BE2C (cell line): ENCODE measurements at regions not wholly inside any gene's neighbourhood (a gene's known extent, or its start where the extent isn't known, plus 50 kb on each side); places are given as distances from the start of the nearest gene placed in this dataset.

Experiments used
- DNase-seq: peaks from one replicate; pipeline ENCODE4 v3.0.0-alpha.2; 2020
- H3K27me3 ChIP-seq: fragments of 250-450 bp; sonication (Bioruptor Pico); 2 replicates; pipeline ENCODE4 v1.5.1; 2020; ENCODE audit warnings: mild to moderate bottlenecking
- H3K36me3 ChIP-seq: fragments of 250-450 bp; sonication (Bioruptor Pico); 2 replicates; pipeline ENCODE4 v1.5.1; 2020; ENCODE audit warnings: mild to moderate bottlenecking
- H3K4me1 ChIP-seq: fragments of 250-450 bp; sonication (Bioruptor Pico); 2 replicates; pipeline ENCODE4 v1.5.1; 2020
- H3K4me3 ChIP-seq: 2 replicates; pipeline ENCODE4 v1.5.1; 2011; ENCODE audit warnings: low read depth, low read length
- H3K9me3 ChIP-seq: fragments of 250-450 bp; sonication (Bioruptor Pico); 2 replicates; pipeline ENCODE4 v1.5.1; 2020
- CTCF ChIP-seq: IDR thresholded peaks from 2 replicates; pipeline ENCODE4 v1.5.1; 2012; ENCODE audit warnings: mild to moderate bottlenecking, low read depth, low read length

DNA sequence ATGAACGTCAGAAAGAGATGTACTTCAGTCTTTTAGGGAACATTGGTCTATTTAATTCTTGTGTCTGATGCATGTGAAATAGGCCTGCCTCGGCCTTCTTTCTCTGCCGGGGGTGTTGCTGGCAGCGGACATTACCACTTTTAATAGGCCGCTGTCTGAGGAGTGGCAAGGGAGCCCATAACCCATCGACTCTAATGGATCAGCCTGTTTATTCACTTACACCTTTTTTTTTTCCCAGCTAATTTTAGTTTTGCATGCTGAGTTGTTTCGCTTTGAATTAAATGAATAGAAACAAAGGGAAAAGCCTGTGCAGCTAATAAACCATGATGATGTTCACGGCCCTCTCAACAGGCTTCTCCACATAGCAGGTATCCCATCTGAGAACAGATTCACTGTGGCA, 78.4 kb downstream of the KCTD15 start:
- no peak for DNase-seq
- no peak for TF ChIP-seq CTCF
- Histone ChIP-seq H3K4me3 (no peak overlapping the region), H3K27me3 (no peaks in the 10 kb centered on the region), H3K36me3 (no peaks in the 10 kb centered on the region), H3K4me1 (peaks cover 6% of the 10 kb centered on the region; the same call in 1 of the 2 replicates), H3K9me3 (no peaks in the 10 kb centered on the region)

DNA sequence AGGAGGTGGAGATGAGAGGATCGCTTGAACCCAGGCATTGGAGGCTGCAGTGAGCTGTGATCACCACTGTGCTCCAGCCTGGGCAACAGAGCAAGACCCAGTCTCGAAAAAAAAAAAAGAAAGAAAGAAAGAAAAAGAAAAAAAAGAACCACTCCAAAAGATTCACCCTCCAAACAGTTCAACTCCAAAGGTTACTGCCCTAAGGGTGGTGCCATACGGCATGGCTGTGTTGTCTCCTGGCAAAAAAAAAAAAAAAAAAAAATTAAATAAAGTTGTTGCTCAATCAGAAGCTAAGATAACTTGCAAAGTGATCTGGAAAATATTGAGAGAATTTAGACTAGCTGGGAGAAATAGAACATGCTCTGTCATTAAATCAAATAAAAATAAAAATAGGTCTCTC, 79.5 kb downstream of the KCTD15 start:
- no peak for TF ChIP-seq CTCF
- no peak overlapping the region for H3K4me3 ChIP-seq
- H3K4me1 ChIP-seq, result peaks cover 7% of the 10 kb centered on the region; the same call in 1 of the 2 replicates
- no peaks in the 10 kb centered on the region for H3K9me3 ChIP-seq
- DNase-seq, result no peak
- no peaks in the 10 kb centered on the region for H3K36me3 ChIP-seq
- no peaks in the 10 kb centered on the region for H3K27me3 ChIP-seq

DNA sequence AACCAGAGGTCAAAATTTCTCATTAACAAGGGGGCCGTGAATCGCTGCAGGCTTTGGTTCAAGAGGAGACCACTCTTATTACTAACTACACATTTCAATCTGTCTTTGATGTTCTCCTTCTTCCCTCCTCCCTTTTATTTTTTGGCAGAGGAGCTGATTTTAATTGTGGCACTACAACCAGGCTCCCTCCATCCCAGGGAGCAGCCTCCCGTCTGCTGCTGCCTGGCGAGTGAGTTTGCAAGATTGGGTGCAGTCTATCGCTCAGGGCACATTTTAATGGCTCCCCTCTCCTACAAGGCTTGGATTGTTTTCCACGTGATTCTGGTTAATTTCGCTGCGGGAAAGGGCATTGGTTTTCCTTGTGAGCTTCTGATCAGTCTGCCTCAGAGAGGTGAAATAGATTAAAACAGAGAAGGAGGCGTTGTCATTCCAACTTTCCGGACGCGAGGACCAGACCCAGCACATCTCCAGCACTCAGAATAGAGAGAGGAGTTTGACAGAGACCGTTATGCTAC, 81.4 kb downstream of the KCTD15 start:
- no peak for DNase-seq
- Histone ChIP-seq H3K27me3 (no peaks in the 10 kb centered on the region), H3K36me3 (no peaks in the 10 kb centered on the region), H3K4me1 (peaks cover 7% of the 10 kb centered on the region; the same call in 1 of the 2 replicates), H3K4me3 (no peak overlapping the region), H3K9me3 (no peaks in the 10 kb centered on the region)
- no peak for TF ChIP-seq CTCF

DNA sequence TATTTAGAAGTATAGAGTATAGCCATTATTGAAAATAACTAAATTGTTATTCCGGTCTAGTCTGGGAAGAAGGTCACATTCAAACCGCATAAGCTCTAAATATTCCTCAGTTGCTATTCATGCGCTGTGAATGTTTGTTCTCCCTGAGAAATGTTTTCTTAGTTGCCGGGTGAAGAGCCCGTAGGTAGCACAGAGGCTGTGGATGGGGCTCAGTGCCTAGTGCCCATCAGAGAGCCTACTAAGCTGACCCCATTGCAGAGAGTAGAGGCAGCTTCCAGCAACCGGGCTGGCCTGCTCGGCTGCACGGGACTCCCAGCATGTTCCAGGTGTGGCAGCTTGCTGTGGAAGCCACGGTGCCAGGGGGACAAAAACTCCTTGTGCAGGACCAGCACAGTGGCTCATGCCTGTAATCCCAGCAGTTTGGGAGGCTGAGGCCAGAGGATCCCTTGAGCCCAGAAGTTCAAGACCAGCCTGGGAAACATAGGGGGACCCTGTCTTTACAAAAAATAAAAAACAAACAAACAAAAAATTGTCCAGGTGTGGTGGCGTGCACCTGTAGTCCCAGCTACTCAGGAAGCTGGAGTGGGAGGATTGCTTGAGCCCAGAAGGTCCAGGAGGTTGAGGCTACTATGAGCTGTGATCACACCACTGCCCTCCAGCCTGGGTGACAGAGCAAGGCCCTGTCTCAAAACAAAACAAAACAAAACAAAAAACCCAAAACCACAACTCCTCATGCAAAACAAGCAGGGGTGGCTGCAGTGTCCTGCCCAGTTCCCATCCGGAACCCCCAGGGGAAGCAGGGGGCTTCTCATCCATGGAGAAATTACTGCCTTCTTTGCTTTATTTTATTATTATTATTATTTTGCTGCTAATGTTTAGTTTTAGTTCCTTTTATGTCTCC, 82.5 kb downstream of the KCTD15 start:
- no peaks in the 10 kb centered on the region for H3K36me3 ChIP-seq
- H3K4me1 ChIP-seq, result peaks cover 7% of the 10 kb centered on the region; the same call in 1 of the 2 replicates
- H3K4me3 ChIP-seq, result no peak overlapping the region
- H3K27me3 ChIP-seq, result no peaks in the 10 kb centered on the region
- TF ChIP-seq CTCF, result no peak
- H3K9me3 ChIP-seq, result no peaks in the 10 kb centered on the region
- DNase-seq, result no peak

- no peaks in the 10 kb centered on the region for H3K36me3 ChIP-seq
- no peak for TF ChIP-seq CTCF
- H3K9me3 ChIP-seq, result no peaks in the 10 kb centered on the region
- peak; percentile 33 for DNase-seq
- peaks cover 7% of the 10 kb centered on the region; the same call in 1 of the 2 replicates for H3K4me1 ChIP-seq
- H3K4me3 ChIP-seq, result no peak overlapping the region
- H3K27me3 ChIP-seq, result no peaks in the 10 kb centered on the region
Measured at GRCh38 chr19:33879818-33880575, 83.3 kb downstream of the KCTD15 start.
